ENCODE measurements at regions not wholly inside any gene's neighbourhood (a gene's known extent, or its start where the extent isn't known, plus 50 kb on each side); places are given as distances from the start of the nearest gene placed in this dataset.

DNA sequence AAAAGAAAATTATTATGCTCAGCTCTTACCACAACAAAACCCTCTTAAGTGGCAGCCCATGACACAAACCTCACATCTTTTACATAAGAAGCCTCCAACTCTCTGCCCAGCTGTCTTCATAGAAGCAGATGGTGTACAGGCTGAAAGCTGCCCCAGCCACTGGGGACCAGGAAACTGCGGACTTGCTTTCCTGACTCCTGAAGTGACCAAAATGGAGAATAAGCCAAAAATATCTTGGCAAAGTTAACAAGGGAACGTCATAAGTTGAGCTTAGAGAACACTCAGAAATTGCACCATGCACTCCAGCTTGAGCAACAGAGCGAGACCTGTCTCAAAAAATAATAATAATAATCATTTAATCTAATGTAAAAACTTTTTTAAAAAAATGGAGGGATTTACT, 160.3 kb upstream of the CDYL start:
- no peak for DNase-seq (ENCODE audit: low read depth in 3 of 3)

DNA sequence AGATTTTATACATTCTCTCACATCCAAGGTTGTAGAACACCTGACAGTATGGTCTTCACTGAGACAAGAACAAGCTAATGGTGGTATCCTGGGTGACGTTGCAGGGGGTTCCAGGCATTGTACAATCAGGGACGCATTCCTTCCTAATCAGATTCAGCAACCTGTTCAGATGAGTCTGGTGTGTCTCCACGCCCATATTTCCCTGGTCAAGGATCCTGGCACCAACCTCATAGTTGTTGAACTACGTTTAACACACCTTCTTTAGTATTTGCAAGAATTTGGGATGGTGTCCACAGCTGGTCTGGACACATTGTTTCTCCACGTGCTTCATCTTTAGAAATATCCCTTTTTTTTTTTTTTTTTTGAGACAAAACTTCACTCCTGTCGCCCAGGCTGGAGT, 161.0 kb upstream of the CDYL start:
- DNase-seq (ENCODE audit: low read depth in 3 of 3), result no peak

DNA sequence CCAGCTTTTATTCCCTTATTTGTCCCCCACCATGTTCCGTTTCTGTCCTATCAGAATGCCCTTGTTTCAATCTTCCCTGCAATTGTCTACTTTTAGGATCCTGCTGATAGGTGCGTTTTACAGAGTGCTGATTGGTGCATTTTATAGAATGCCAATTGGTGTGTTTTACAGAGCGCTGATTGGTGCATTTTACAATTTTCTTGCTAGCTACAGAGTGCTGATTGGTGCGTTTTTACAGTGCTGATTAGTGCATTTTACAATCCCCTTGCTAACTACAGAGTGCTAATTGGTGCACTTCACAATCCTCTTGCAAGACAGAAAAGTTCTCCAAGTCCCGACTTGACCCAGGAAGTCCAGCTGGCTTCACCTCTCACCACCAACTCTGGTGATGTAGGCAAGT, 161.6 kb upstream of the CDYL start:
- no peak for DNase-seq (ENCODE audit: low read depth in 3 of 3)

DNA sequence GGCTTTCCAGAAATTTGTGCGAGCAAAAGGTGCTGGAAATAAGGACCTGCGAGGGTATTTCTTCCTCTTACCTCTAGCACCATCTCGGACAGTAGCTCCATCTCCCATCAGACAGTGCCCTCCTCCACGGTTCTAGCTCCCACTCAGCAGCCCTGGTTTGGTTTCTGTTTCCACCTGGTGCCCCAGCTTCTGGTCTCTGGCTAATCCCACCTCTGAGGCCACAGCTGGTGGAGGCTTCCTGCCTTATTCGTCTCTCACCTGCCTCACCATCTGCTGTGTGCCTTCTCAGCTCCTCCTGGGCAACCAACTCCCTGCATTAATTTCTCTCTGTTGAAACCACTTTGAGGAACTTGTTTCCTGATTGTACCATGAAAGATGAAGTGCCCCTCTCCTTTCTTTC, 162.4 kb upstream of the CDYL start:
- no peak for DNase-seq (ENCODE audit: low read depth in 3 of 3)

DNA sequence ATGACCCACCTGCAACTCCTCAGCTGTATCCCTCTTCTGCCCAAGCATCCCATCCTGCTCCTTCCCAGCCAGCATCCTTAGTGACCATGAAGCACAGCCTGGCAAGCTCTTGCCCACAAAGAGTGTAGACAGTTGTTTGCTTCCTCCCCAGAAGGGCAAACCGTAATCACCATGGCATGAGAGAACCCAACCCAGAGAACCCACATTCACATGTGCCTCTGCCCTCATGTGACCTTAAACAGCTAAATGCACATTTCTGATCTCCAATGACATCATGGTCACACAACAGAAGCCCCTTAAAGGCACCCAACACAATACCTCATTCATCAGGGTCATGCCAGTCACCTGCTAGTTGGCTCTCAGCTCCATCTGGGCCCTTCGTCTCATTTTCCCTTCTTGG, 162.8 kb upstream of the CDYL start:
- no peak for DNase-seq (ENCODE audit: low read depth in 3 of 3)

DNA sequence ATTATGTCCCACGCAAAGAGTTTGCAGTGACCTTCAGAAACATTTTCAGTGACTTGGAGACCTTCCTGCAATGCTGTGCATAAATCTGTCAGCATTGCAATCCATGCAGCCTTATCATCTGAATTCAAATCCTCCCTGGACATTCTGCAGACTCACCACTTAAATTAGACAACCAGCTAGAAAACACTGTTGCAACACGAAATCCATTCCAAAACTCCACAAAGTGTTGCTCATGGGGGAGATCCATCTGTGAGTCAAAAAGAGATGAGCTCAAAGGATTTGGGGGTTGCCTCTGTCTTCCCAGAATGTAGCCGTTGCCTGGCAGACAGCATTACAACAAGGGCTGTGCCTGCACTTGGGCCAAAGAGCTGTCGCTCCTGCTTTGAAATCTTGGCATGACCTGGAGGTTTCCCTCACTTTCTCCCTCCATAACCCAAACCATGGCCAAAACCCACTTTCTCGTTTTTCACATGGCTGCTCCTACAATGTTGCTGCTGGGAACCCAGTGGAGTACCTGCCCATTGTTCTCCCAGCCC, 163.5 kb upstream of the CDYL start:
- no peak for DNase-seq (ENCODE audit: low read depth in 3 of 3)

DNA sequence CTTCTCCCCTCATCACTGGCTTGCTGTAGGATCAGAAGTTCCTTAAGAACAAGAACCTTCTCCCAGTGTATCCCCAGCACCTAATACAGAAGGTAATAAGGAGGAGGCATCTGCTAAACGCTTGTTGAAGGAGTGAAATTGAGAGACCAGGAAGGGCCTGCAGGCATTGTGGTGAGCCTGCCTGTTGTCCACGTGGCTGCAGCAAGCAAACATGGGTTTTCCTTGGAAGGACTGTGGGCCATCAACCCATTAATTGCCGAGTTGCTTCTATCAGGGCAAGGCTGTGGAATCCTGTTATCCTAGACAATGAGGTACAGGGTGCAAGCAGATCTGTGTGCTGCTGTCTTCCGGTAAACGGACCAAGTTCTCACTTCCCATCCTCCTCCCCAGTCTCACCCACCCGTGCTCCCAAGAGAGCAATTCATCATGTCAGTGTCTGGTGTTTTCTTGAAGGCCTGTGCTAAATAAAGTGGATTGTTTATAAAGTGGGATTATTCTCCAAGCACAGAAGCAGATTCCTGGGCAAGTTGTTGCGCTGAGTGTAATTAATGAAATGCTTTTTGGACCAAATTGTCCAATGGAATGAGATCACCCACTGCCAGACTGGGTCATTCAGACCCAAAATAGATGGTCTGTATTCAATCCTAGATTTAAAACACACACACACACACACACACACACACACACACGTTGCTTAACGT, 164.6 kb upstream of the CDYL start:
- no peak for DNase-seq (ENCODE audit: low read depth in 3 of 3)

DNA sequence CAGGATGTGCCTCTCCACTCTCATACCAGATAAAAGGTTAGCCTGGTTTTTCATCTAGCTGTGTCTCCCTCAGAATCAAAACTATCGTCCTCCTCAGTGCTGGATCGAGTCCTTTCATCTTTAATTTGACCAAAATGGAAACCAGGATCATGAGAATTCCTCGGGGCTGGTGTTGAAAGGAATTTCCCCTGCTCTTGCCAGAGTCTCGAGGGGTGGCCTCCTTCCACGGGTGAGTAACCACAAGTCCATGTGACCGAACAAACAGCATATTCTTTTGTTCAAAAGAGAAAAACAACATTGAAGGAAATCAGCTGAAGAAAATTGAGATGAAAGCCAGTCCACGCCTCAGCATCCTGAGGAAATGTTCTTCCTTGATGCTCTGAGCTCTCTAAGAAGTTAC, 165.9 kb upstream of the CDYL start:
- DNase-seq (ENCODE audit: low read depth in 3 of 3), result no peak

DNA sequence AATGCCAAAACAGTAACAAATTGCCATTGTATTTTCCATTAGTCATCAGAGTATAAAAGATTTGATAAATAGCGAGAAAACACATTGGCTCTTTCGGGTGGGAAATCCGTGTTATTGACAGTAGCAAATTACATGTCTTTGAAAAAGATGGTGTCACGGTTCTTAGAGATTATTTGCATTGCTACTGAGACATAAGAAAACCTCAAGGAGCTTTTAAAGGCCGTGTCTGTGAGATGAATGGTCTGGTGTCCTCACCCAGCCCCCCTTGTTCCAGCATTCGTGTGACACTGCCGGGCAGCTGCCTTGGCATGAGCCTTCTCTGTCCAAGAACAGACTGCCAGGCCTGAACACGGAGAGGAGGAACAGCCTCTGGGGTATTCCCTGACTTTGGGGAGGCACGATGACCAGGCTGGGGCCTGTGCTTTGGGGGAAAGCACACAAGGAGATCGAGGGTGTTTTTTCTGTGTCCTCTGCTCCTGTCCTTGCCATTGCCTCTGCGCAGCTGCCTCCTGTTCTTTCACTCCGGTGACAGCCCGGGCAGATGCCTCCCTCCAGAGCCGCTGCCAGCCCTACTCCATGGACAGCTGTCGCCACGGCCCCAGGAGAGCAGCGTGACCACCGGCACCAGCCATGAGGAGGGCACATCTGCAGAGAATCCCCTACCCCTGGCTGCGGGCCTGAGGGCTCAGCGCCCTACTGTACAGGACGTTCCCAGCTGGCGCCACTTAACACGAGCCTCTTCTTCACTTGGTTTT, 167.7 kb upstream of the CDYL start:
- no peak for DNase-seq (ENCODE audit: low read depth in 3 of 3)

DNA sequence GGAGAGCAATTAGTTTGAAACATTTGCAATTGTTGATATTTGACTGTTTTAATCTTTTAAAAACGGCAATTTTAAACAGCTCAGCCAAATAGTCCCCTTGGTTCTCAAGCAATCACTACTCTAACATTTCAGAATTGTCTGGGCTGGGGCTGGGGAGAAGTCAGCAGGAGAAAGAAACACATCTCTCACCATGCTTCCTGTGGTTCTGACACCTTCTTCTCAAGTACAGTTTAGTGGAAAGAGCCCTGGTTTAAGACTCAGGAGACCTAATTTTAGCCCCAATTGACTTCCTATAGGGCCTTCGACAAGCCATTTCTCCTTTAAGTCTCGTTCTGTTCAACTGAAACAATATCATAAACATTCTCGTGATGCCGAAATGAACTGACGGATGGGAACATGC, 168.4 kb upstream of the CDYL start:
- DNase-seq (ENCODE audit: low read depth in 3 of 3), result no peak

DNA sequence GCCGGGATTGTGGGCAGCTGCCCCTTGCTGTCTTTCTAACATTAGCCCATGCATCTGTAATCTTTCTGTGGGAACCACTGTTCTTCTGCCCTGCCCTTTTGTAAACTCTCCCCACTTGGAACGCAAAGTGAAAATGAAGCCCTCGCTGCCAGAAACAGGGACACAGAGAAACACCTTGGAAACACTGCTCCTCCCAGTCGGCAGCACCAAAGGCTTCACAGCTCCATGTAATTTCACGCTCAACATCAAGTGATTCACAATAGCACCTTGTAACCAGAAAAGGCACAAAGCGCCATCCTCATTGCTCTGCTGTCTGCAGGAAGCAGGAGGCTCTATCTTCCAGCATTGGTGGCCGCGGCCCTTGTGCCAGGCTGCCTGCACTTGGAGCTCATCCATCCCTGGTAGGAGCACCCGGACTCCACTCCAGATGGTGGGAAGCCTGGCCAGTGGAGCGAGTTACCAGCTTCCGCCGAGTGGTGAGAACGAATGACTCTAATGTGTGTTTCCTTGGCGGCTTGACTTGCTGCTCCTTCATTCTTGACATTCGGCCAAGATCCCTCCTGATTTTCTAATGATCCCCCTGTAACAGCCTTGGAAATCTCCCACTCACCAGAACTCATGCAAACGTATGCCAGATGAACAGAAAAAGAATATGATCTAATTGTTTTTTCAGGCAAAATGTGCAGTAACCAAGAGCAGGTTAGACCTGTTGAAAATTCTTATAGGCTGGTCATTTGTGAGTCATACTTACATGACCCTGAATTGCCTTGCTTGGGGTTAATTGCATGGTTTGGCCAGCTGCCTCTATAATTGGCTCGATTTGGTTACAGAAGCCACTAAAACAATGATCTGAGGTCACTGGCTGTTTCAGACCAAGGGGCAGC, 169.1 kb upstream of the CDYL start:
- no peak for DNase-seq (ENCODE audit: low read depth in 3 of 3)

DNA sequence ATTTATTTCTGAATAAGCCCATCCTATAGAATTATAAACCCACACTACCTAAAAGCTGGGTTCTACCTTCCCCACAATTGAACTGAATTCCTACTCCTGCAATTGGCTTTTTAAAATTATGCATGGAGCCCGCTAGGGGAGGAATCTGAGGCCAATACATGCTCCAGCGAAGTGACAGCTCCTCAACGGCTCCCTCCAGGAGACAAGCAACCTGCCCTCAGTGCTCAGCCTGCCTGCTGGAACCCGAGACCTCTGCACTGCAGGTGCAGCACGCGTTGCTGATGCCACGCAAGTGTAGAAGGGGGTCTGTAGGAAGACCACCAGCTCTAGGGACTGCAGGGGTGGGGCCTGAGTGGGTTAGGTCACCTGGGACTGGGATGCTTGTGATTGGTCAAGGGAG, 170.2 kb upstream of the CDYL start:
- DNase-seq (ENCODE audit: low read depth in 3 of 3), result no peak

DNA sequence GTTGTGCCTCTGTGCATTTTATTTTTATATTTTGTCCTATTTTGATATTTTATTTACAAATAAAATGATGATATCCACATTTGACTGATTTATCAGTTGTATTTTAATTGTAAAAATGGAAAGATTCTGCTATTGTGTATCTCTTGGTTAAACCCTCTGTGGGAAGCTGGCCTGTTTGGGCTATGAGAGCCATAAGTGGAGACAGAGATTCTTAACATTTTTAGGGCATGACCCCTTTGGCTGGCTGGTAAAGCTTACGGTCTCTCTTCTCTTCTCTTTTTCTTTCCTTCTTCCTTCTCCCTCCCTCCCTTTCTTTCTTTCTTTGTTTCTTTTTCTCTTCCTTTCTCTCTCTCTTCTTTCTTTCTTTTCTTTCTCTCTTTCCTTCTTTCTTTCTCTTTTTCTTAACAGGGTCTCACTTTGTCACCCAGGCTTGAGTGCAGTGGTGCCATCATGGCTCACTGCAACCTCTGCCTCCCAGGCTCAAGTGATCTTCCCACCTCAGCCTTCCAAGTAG, 172.3 kb upstream of the CDYL start:
- no peak for DNase-seq (ENCODE audit: low read depth in 3 of 3)

DNA sequence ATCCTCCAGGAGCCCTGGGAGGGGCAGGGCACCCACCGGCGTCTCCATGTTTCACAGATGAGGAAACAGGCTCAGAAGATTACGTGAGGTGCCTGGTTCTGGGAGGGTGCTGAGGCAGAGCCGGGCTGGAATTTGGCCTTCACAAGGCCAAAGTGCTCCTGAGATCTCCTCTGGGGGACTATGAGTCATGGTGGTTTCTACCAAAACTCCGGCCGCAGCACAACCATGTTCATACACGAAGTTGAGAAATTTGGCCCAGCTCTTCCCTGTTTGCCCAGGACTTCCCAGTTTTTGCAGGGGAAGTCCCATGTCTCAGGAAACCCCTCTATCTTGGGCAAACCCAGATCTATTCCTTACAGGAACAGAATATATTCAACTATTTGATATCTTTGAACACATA, 172.9 kb upstream of the CDYL start:
- no peak for DNase-seq (ENCODE audit: low read depth in 3 of 3)

DNA sequence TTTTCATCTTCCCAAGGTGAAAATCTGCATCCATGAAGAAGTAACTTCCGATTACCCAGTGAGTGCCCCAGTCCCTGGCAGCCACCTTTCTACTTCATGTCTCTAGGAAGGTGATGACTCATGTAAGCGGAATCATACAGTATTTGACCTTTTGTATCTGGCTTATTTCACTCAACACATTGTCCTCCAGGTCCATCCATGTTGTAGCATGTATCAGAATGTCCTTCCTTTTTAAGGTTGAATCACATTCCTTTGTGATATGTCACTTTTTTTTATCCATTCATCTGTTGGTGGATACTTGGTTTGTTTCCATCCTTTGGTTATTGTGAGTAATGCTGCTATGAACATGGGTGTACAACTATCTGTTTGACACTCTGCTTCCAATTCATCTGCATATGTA, 176.3 kb upstream of the CDYL start:
- no peak for DNase-seq (ENCODE audit: low read depth in 3 of 3)

DNA sequence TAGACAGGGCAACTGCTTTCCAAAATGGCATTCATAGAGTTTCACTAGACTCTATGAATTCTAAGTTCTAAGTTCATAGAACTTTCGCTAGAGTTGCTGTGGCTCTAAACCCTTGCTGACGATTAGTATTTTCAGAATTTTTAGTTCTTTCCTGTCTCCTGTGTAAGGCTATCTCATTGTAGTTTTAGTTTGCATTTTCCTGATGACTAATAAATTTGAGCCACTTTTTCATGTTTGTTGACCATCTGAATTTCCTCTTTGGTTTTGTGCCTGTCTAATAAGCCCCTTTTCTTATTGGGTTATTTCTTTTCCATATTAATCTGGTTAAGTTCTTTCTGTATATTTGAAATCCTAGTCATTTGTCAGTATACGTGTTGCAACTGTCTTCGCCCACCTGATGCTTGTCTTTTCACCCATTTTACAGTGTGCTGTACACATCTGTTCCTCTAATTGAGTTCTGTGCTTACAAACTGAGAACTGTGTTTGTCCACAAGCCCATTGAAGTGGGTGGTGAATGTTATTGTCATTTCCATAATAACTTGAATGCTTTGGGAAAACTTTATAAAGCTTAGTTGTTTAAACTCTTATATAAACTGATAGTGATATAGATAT, 177.7 kb upstream of the CDYL start:
- DNase-seq (ENCODE audit: low read depth in 3 of 3), result no peak

DNA sequence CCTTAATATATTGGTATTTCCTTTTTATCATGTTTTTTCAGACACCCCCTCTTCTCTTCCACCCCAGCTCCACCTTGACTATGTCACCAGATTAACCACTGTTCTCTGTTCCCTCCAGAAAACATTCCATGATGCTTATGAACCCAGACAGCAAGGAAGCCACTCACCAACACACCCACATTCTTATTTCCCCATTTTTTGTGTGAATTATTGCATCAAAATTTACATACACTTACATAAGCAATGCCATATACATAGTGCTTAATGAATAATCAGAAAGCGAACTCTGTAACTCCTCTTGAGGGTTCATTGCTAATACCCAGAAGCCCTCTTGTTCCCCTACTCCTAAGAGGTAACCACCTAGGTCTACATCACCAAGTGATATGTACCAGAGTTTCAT, 182.3 kb upstream of the CDYL start:
- DNase-seq (ENCODE audit: low read depth in 3 of 3), result no peak

DNA sequence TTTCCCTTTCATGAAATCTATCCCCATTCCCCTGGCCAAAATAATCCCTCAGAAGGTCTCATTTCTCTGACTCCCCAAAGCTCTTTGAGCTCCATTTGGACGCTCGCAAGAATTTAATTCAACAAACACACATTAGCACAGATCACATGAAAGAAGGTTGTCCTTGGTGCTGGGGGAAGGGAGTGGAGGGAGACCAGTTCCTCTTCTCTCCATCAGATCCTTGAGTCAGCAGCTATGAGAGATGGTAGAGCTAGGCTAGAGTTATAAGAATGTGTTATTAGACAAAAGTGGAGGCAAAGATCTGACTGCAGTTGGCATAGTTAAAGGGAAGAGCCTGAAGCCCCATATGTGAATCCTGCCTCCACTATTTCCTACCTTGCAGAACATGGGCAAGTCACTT, 184.2 kb upstream of the CDYL start:
- no peak for DNase-seq (ENCODE audit: low read depth in 3 of 3)

DNA sequence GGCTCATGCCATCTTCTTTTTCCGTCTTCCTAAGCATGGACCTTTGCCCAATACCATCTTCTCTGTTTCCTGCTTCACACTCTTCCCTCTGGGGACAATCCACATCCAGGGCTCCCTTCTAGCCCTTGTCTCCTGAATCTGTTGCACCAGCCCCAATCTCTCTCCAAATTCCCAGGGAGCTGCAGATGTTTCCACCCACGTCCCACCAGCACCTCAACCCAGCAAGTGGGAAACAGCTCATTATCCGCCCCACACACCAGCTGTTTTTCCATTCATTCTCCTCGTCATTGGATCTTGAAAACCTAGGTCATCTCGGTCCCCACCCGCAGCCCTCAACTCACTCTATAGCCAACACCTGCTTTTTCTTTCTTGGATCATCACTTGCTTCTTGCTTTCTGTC, 185.0 kb upstream of the CDYL start:
- DNase-seq (ENCODE audit: low read depth in 3 of 3), result no peak

DNA sequence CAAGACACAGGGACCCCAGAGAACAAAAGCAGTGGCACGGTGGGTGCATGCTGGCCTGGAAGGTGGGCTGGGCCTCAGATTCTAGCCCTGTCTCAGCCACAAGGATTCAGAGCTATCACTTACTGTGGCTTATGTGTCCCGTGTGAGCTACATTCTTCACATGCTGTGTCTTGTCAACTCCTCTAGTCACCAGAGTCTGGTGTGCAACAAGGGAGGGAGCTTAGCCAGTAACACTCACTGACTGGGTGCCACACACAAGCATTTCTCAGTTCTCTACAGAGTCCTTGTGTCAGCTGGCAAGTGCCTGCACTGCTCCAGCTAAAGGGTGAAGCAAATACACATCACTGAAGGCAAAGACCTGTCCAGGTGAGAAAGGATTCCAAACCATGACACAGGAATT, 186.9 kb upstream of the CDYL start:
- DNase-seq (ENCODE audit: low read depth in 3 of 3), result no peak

DNA sequence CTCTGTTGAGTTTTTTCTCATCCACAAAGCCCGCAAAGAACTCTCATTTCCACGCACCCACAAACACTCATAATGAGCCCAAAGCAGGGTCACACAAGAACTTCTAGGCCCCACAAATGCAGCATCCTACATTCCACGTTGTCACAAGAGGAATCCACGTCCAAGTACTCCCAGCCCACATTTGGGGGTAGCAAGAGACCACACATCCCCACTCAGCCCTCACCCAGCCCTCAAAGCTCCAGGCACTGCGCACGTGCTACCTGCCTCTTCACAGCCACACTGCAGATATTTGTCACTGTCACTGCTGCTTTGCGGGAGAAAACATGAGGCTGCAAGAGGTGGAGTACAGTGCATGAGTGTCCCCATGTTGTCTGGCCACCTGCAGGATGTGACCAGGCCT, 187.6 kb upstream of the CDYL start:
- no peak for DNase-seq (ENCODE audit: low read depth in 3 of 3)

DNA sequence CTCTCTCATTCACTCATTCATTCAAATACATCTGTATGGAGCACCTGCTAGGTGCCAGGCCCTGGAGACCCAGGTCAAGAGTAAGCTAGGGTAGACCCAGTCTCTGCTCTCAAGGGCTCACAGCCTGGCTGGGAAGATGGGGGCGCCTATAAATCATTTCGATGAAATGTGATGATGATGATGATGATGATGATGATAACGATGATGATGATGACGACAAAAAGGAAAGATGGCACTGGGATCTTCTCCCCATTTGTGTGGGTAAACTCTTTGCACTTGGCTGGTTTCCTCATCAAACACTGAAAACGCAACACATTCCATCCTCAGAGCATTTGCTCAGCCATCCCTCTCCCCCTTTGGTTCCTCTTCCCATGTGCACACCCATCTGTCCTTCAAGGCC, 188.0 kb upstream of the CDYL start:
- no peak for DNase-seq (ENCODE audit: low read depth in 3 of 3)

Data from stimulated activated CD4-positive, alpha-beta T cell treated with anti-CD3 and anti-CD28 coated beads, TNF-alpha, amount 100 ng/mL, for 4 hours (primary cell).